ENCODE measurements at regions not wholly inside any gene's neighbourhood (a gene's known extent, or its start where the extent isn't known, plus 50 kb on each side); places are given as distances from the start of the nearest gene placed in this dataset.
A peak's percentile ranks its signal among the peaks of the same experiment; 100 is the strongest.

- Histone ChIP-seq H3K4me3 (no peak overlapping the region), H3K27me3 (ENCODE audit: low read depth) (no peaks in the 10 kb centered on the region), H3K36me3 (replicated peaks) (no peaks in the 10 kb centered on the region), H3K4me1 (no peaks in the 10 kb centered on the region), H3K9me3 (no peaks in the 10 kb centered on the region)
- DNase-seq (ENCODE audit: low spot score in 2 of 2), result no peak
- in situ Hi-C loops (cut with MboI; ENCODE audit: low sequenced_read_pairs), result no loop called here
These were observed 177.0 kb upstream of the VASH1 start for GRCh38 chr14:76584271-76584702.

GRCh38 chr14:76585616-76586015 lies 175.7 kb upstream of the VASH1 start:
- no peak for DNase-seq (ENCODE audit: low spot score in 2 of 2)
- H3K36me3 ChIP-seq (replicated peaks), result no peaks in the 10 kb centered on the region
- no peaks in the 10 kb centered on the region for H3K4me1 ChIP-seq
- in situ Hi-C loops (cut with MboI; ENCODE audit: low sequenced_read_pairs), result no loop called here
- no peak overlapping the region for H3K4me3 ChIP-seq
- no peaks in the 10 kb centered on the region for H3K9me3 ChIP-seq
- no peaks in the 10 kb centered on the region for H3K27me3 ChIP-seq (ENCODE audit: low read depth)

GRCh38 chr14:76589246-76589645 lies 172.0 kb upstream of the VASH1 start:
- in situ Hi-C loops (cut with MboI; ENCODE audit: low sequenced_read_pairs), result no loop called here
- no peak for DNase-seq (ENCODE audit: low spot score in 2 of 2)
- H3K27me3 ChIP-seq (ENCODE audit: low read depth), result no peaks in the 10 kb centered on the region
- no peaks in the 10 kb centered on the region for H3K4me1 ChIP-seq
- H3K9me3 ChIP-seq, result no peaks in the 10 kb centered on the region
- H3K4me3 ChIP-seq, result no peak overlapping the region
- no peaks in the 10 kb centered on the region for H3K36me3 ChIP-seq (replicated peaks)

DNA sequence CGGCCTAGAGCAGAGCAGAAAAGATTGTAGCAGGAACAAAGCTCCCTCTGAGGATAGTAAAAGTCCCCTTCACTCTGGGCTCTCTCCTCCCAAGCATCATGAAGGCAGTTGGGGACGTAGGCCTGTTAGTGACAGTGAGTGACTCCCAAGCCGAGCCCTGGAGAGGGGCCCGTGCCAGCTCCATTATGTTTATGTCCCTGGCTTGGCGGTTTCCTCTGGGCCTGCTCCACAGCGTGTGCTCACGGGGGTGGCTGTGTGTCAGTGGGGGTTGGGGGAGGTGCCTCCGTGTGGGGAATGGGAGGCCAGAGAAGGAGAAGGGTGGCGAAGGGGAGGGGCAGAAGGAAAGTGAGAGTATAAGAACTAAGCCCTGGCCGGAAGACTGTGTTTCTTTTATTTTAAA lies 170.0 kb upstream of the VASH1 start:
- 0 out of 2 replicates have a peak, but pooled peaks cover 3% of the 10 kb centered on the region for H3K27me3 ChIP-seq (ENCODE audit: low read depth)
- no peak for DNase-seq (ENCODE audit: low spot score in 2 of 2)
- no peaks in the 10 kb centered on the region for H3K36me3 ChIP-seq (replicated peaks)
- in situ Hi-C loops (cut with MboI; ENCODE audit: low sequenced_read_pairs), result no loop called here
- no peak overlapping the region for H3K4me3 ChIP-seq
- no peaks in the 10 kb centered on the region for H3K9me3 ChIP-seq
- H3K4me1 ChIP-seq, result no peaks in the 10 kb centered on the region

GRCh38 chr14:76595266-76595665 lies 166.0 kb upstream of the VASH1 start:
- in situ Hi-C loops (cut with MboI; ENCODE audit: low sequenced_read_pairs), result no loop called here
- Histone ChIP-seq H3K4me3 (no peak overlapping the region), H3K27me3 (ENCODE audit: low read depth) (peaks cover 9% of the 10 kb centered on the region), H3K4me1 (no peaks in the 10 kb centered on the region), H3K36me3 (replicated peaks) (no peaks in the 10 kb centered on the region), H3K9me3 (no peaks in the 10 kb centered on the region)
- no peak for DNase-seq (ENCODE audit: low spot score in 2 of 2)

GRCh38 chr14:76597387-76597786 lies 163.9 kb upstream of the VASH1 start:
- Histone ChIP-seq H3K36me3 (replicated peaks) (no peaks in the 10 kb centered on the region), H3K4me1 (no peaks in the 10 kb centered on the region), H3K27me3 (ENCODE audit: low read depth) (peaks cover 12% of the 10 kb centered on the region), H3K4me3 (no peak overlapping the region), H3K9me3 (no peaks in the 10 kb centered on the region)
- in situ Hi-C loops (cut with MboI; ENCODE audit: low sequenced_read_pairs), result no loop called here
- no peak for DNase-seq (ENCODE audit: low spot score in 2 of 2)

DNA sequence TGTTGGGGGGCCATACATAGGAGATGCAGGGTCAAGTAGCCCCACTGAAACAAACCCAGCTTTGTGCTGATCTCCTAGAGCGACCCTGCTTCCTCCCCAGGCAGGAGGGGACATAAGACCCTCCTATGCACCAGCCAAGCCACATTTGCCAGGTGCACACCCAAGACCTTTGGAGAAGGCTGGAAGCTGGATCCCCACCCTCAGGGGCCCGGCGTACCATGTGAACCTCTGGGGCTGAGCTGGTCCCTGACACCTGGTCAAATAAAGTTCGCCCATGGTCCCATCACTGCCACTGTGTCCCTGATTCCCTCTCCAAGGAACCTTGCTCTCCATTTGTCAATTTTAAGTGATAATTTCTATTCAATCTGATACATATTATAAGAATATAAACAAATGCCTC lies 162.1 kb upstream of the VASH1 start:
- in situ Hi-C loops (cut with MboI; ENCODE audit: low sequenced_read_pairs), result no loop called here
- no peaks in the 10 kb centered on the region for H3K4me1 ChIP-seq
- no peak overlapping the region for H3K4me3 ChIP-seq
- H3K36me3 ChIP-seq (replicated peaks), result no peaks in the 10 kb centered on the region
- no peaks in the 10 kb centered on the region for H3K9me3 ChIP-seq
- H3K27me3 ChIP-seq (ENCODE audit: low read depth), result peaks cover 12% of the 10 kb centered on the region
- DNase-seq (ENCODE audit: low spot score in 2 of 2), result no peak

- in situ Hi-C loops (cut with MboI; ENCODE audit: low sequenced_read_pairs), result no loop called here
- DNase-seq (ENCODE audit: low spot score in 2 of 2), result no peak
- H3K4me3 ChIP-seq, result no peak overlapping the region
- H3K27me3 ChIP-seq (ENCODE audit: low read depth), result peaks cover 12% of the 10 kb centered on the region
- H3K4me1 ChIP-seq, result no peaks in the 10 kb centered on the region
- no peaks in the 10 kb centered on the region for H3K9me3 ChIP-seq
- H3K36me3 ChIP-seq (replicated peaks), result no peaks in the 10 kb centered on the region
These were observed 161.5 kb upstream of the VASH1 start for GRCh38 chr14:76599559-76600287.

GRCh38 chr14:76603713-76604112 lies 157.6 kb upstream of the VASH1 start:
- Histone ChIP-seq H3K27me3 (ENCODE audit: low read depth) (peaks cover 8% of the 10 kb centered on the region), H3K9me3 (no peaks in the 10 kb centered on the region), H3K4me3 (no peak overlapping the region), H3K36me3 (replicated peaks) (no peaks in the 10 kb centered on the region), H3K4me1 (no peaks in the 10 kb centered on the region)
- in situ Hi-C loops (cut with MboI; ENCODE audit: low sequenced_read_pairs), result no loop called here
- DNase-seq (ENCODE audit: low spot score in 2 of 2), result no peak

DNA sequence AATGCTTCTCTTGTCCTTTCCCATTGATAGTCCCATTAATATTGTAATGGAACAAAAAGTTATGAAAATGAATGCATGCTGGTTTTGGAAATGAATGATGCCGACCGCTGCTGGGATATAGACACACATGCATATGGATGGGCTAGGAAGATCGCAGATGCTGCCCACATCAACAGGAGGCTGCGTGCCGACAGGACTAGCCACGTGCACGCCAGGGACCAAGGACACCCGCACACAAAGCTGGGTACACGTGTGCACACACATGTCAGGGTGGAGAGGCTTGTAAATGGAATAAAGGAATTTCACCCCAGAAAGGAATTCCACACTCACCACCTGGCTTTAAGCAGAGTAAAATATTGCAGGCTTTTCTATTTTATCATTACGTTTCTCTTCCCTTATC lies 153.8 kb upstream of the VASH1 start:
- in situ Hi-C loops (cut with MboI; ENCODE audit: low sequenced_read_pairs), result no loop called here
- no peak overlapping the region for H3K4me3 ChIP-seq
- no peaks in the 10 kb centered on the region for H3K36me3 ChIP-seq (replicated peaks)
- H3K9me3 ChIP-seq, result no peaks in the 10 kb centered on the region
- no peaks in the 10 kb centered on the region for H3K4me1 ChIP-seq
- DNase-seq (ENCODE audit: low spot score in 2 of 2), result no peak
- H3K27me3 ChIP-seq (ENCODE audit: low read depth), result no peaks in the 10 kb centered on the region

DNA sequence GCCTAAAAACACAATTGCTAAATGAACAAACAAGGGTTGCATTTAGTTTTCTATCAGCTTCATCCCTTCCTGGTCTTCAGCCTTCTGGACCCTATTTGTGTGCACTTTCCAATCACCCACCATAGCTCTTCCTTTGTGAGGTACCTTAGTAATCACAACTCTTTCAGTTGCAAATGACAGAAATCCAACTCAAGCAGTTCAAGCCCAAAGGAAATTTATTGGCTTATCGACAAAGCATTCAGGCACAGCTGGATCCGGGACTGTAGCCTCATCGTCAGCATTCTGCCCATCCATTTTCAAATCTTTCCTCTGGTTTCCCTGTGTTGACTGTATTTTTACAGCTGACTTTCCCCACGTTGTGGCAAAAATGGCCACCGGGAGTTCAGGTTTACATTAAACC lies 148.6 kb upstream of the VASH1 start:
- Histone ChIP-seq H3K4me1 (no peaks in the 10 kb centered on the region), H3K27me3 (ENCODE audit: low read depth) (0 out of 2 replicates have a peak, but pooled peaks cover 2% of the 10 kb centered on the region), H3K4me3 (no peak overlapping the region), H3K36me3 (replicated peaks) (no peaks in the 10 kb centered on the region), H3K9me3 (no peaks in the 10 kb centered on the region)
- in situ Hi-C loops (cut with MboI; ENCODE audit: low sequenced_read_pairs), result no loop called here
- peak in 1 of 2 experiments; percentile 16 for DNase-seq (ENCODE audit: low spot score in 2 of 2)

- Histone ChIP-seq H3K36me3 (replicated peaks) (no peaks in the 10 kb centered on the region), H3K9me3 (no peaks in the 10 kb centered on the region), H3K27me3 (ENCODE audit: low read depth) (0 out of 2 replicates have a peak, but pooled peaks cover 2% of the 10 kb centered on the region), H3K4me1 (no peaks in the 10 kb centered on the region), H3K4me3 (no peak overlapping the region)
- DNase-seq (ENCODE audit: low spot score in 2 of 2), result no peak
- in situ Hi-C loops (cut with MboI; ENCODE audit: low sequenced_read_pairs), result no loop called here
These were observed 147.7 kb upstream of the VASH1 start for GRCh38 chr14:76613616-76614015.

GRCh38 chr14:76615331-76615730 lies 145.9 kb upstream of the VASH1 start:
- Histone ChIP-seq H3K4me3 (no peak overlapping the region), H3K9me3 (no peaks in the 10 kb centered on the region), H3K27me3 (ENCODE audit: low read depth) (0 out of 2 replicates have a peak, but pooled peaks cover 2% of the 10 kb centered on the region), H3K4me1 (no peaks in the 10 kb centered on the region), H3K36me3 (replicated peaks) (no peaks in the 10 kb centered on the region)
- DNase-seq (ENCODE audit: low spot score in 2 of 2), result no peak
- in situ Hi-C loops (cut with MboI; ENCODE audit: low sequenced_read_pairs), result no loop called here

DNA sequence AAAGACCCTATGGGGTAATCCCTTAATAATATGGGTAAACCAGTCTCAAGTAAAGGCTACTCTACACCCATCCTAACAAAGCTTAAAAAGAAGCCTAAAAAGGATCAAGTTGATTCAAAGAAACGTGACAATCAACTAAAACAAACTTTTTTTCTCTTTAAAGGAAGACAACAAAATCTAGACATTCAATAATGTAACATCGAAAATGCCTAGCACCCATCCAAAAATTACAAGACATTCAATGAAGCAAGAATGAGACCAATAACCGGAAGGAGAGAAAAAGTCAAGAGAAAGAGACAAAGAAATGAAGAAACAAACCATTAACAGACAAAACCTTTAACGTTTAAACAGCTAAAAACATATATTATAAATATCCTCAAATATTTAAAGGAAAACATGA lies 143.8 kb upstream of the VASH1 start:
- in situ Hi-C loops (cut with MboI; ENCODE audit: low sequenced_read_pairs), result no loop called here
- DNase-seq (ENCODE audit: low spot score in 2 of 2), result no peak
- Histone ChIP-seq H3K4me1 (no peaks in the 10 kb centered on the region), H3K36me3 (replicated peaks) (no peaks in the 10 kb centered on the region), H3K4me3 (no peak overlapping the region), H3K9me3 (no peaks in the 10 kb centered on the region), H3K27me3 (ENCODE audit: low read depth) (peaks cover 7% of the 10 kb centered on the region)

GRCh38 chr14:76636602-76637001 lies 124.7 kb upstream of the VASH1 start:
- DNase-seq (ENCODE audit: low spot score in 2 of 2), result no peak
- Histone ChIP-seq H3K4me1 (no peaks in the 10 kb centered on the region), H3K36me3 (replicated peaks) (no peaks in the 10 kb centered on the region), H3K9me3 (no peaks in the 10 kb centered on the region), H3K27me3 (ENCODE audit: low read depth) (peaks cover 6% of the 10 kb centered on the region; the same call in 1 of the 2 replicates), H3K4me3 (no peak overlapping the region)
- in situ Hi-C loops (cut with MboI; ENCODE audit: low sequenced_read_pairs), result no loop called here
